BLaER1 (cell line): ENCODE measurements at regions not wholly inside any gene's neighbourhood (a gene's known extent, or its start where the extent isn't known, plus 50 kb on each side); places are given as distances from the start of the nearest gene placed in this dataset.

ENCODE experiments used
- H3K27ac ChIP-seq: shearing (Covaris generic); formaldehyde crosslinking; 2 replicates; pipeline ENCODE4 v1.8.1; 2022
- H3K27me3 ChIP-seq: shearing (Covaris generic); formaldehyde crosslinking; 2 replicates; pipeline ENCODE4 v1.8.1; 2022
- H3K36me3 ChIP-seq: shearing (Covaris generic); formaldehyde crosslinking; 2 replicates; pipeline ENCODE4 v1.8.1; 2022
- H3K4me1 ChIP-seq: shearing (Covaris generic); formaldehyde crosslinking; 2 replicates; pipeline ENCODE4 v1.8.1; 2022
- H3K4me2 ChIP-seq: shearing (Covaris generic); formaldehyde crosslinking; 2 replicates; pipeline ENCODE4 v1.8.1; 2022
- H3K4me3 ChIP-seq: shearing (Covaris generic); formaldehyde crosslinking; 2 replicates; pipeline ENCODE4 v1.8.1; 2022
- H3K9ac ChIP-seq: shearing (Covaris generic); formaldehyde crosslinking; 2 replicates; pipeline ENCODE4 v1.8.1; 2022
- H3K9me3 ChIP-seq: shearing (Covaris generic); formaldehyde crosslinking; 2 replicates; pipeline ENCODE4 v1.8.1; 2022
- H4K20me1 ChIP-seq: shearing (Covaris generic); formaldehyde crosslinking; 2 replicates; pipeline ENCODE4 v1.8.1; 2022
- Cebpa-rat ChIP-seq: shearing (Covaris generic); IDR thresholded peaks from 2 replicates; pipeline ENCODE4 v1.8.1; 2022

DNA sequence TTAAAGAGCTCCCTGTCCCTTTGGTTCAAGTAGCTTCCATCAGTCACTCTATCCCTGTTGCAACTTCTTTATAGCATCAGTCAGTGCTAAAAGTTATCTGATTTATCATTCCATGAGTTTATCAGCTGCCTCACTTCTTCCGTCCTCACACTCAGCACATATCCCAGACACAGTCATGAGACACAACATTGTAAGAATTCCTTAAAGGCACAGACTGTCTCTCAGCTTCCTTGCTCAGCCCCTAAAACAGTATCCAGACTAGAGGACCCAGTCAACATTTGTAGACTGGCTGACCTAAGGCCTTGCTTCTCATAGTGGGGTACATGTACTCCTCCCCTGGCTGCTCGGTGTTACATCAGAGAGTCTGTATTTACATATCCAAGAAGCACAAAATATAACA, 164.9 kb upstream of the ADGRL2 start:
- no peak overlapping the region for H3K27ac ChIP-seq
- no peak overlapping the region for H3K4me3 ChIP-seq
- peak overlapping the region; percentile 47 for H3K4me2 ChIP-seq
- no peak overlapping the region for H3K9ac ChIP-seq
- H3K4me1 ChIP-seq, result peaks cover 16% of the 10 kb centered on the region
- H3K9me3 ChIP-seq, result no peaks in the 10 kb centered on the region
- no peaks in the 10 kb centered on the region for H3K36me3 ChIP-seq
- no peaks in the 10 kb centered on the region for H4K20me1 ChIP-seq
- no peaks in the 10 kb centered on the region for H3K27me3 ChIP-seq
- TF ChIP-seq Cebpa-rat, result no peak

DNA sequence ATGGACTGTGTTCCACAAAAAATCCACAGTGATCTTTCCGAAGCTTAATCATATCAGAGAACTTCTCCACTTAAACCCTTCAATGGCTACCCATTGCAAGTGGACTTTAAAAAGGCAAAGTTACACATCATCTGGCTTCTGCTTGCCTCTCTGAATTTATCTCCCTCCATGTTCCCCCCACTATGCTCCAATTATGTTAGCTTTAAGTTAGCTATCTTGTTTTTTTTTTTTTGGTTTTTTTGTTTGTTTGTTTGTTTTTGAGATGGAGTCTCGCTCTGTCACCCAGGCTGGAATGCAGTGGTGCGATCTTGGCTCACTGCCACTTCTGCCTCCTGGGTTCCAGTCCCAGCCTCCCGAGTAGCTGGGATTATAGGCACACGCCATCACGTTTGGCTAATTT, 166.4 kb upstream of the ADGRL2 start:
- peaks cover 16% of the 10 kb centered on the region for H3K4me1 ChIP-seq
- no peaks in the 10 kb centered on the region for H3K27me3 ChIP-seq
- H3K27ac ChIP-seq, result no peak overlapping the region
- TF ChIP-seq Cebpa-rat, result no peak
- no peaks in the 10 kb centered on the region for H3K9me3 ChIP-seq
- no peak overlapping the region for H3K9ac ChIP-seq
- peak overlapping the region; percentile 47; the same call in 1 of the 2 replicates for H3K4me2 ChIP-seq
- H4K20me1 ChIP-seq, result no peaks in the 10 kb centered on the region
- no peaks in the 10 kb centered on the region for H3K36me3 ChIP-seq
- no peak overlapping the region for H3K4me3 ChIP-seq

DNA sequence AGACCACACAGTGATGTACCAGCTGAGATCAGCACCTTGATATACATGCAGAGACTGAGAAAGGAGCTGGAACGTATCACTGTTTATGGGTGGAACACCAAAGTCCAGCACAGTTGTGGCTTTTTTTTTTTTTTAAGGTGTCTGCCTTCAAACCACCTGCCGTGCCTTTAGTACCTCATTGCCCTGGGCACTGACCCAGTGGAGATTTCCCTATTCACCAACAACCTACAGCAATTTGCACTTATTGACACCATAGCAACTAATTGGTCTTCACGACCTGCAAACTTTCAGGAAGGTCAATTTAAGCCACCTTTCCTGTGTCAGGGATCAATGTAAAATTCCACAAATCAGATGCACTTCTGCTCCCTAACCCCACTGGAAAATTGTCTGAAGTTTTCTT, 181.6 kb upstream of the ADGRL2 start:
- H3K4me1 ChIP-seq, result no peaks in the 10 kb centered on the region
- H3K4me3 ChIP-seq, result no peak overlapping the region
- H3K27me3 ChIP-seq, result no peaks in the 10 kb centered on the region
- no peak overlapping the region for H3K9ac ChIP-seq
- TF ChIP-seq Cebpa-rat, result no peak
- no peaks in the 10 kb centered on the region for H4K20me1 ChIP-seq
- H3K9me3 ChIP-seq, result peaks cover 27% of the 10 kb centered on the region
- H3K4me2 ChIP-seq, result no peak overlapping the region
- H3K36me3 ChIP-seq, result no peaks in the 10 kb centered on the region
- no peak overlapping the region for H3K27ac ChIP-seq

DNA sequence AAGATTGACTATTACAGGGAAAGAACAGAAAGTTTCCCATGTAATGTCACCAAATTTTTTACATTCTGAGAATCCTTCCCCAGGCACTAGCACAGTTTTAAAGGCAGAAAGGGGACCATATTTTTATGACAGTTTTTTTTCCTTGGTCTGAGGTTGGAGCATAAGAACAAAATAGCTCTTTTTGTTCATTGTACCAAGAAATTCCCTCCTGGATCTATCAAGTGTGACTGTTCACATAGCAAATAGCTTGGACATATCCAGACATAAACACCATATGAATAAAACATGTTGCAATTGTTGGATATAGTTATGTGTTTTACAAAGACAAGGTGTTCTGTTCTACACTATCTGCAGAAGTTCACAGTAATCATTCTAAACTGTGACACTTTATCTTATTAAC, 182.4 kb upstream of the ADGRL2 start:
- H3K4me3 ChIP-seq, result no peak overlapping the region
- no peaks in the 10 kb centered on the region for H4K20me1 ChIP-seq
- no peaks in the 10 kb centered on the region for H3K36me3 ChIP-seq
- H3K9me3 ChIP-seq, result peaks cover 27% of the 10 kb centered on the region
- H3K4me2 ChIP-seq, result no peak overlapping the region
- TF ChIP-seq Cebpa-rat, result no peak
- H3K9ac ChIP-seq, result no peak overlapping the region
- no peaks in the 10 kb centered on the region for H3K27me3 ChIP-seq
- no peaks in the 10 kb centered on the region for H3K4me1 ChIP-seq
- no peak overlapping the region for H3K27ac ChIP-seq

DNA sequence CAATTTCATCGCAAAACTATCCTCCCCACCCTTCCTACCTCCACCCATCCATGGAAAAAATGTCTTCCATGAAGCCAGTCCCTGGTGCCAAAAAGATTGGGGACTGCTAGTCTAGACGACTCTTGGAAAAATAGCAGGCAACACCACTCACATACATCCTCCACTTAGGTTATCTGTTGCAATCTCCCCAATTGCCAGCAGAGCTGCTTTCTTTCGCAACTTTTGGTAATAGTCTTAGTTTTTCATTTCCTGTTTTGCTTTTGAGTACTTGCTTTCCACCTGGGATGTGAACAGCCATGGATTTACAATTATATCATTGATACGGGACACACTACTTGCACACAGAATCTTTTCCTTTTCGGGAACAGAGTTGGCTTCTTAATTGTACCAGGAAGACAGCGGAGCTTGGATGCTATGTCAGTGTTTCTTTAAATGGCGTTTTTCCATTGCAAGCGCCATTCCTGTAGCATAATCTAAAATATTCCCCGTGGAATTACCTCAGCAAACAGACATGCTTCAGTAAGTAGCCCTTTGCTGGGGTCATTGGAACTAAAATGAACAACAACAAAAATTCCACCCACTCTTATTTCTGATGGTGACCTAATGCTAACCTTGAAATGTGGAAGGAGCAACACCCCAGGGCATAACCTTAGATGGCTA, 183.3 kb upstream of the ADGRL2 start:
- peaks cover 27% of the 10 kb centered on the region for H3K9me3 ChIP-seq
- H4K20me1 ChIP-seq, result no peaks in the 10 kb centered on the region
- peak; percentile 18; the same call in 1 of the 2 replicates for TF ChIP-seq Cebpa-rat
- no peaks in the 10 kb centered on the region for H3K36me3 ChIP-seq
- no peaks in the 10 kb centered on the region for H3K4me1 ChIP-seq
- H3K27ac ChIP-seq, result no peak overlapping the region
- no peak overlapping the region for H3K4me3 ChIP-seq
- H3K9ac ChIP-seq, result no peak overlapping the region
- no peak overlapping the region for H3K4me2 ChIP-seq
- no peaks in the 10 kb centered on the region for H3K27me3 ChIP-seq

DNA sequence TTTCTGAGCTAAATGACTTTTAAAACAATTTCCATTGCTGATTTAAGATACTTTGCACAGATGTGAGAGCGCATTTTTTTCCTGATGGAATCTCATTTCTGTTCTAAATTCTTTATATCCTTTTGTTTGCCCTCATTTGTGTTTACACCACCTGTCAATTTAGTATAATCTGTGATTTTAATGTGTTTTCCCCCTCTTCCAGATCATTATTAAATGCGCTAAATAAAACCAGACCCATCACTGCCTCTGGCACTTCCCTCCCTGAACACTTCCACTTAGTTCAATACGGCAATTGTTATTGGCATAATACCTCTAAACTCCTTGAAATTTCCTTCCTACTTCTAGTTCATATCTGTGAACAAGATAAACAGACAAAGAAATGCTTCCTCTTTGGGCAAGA, 186.9 kb upstream of the ADGRL2 start:
- Histone ChIP-seq H3K4me3 (no peak overlapping the region), H3K4me2 (no peak overlapping the region), H3K9me3 (peaks cover 27% of the 10 kb centered on the region), H3K27me3 (no peaks in the 10 kb centered on the region), H3K36me3 (no peaks in the 10 kb centered on the region), H4K20me1 (no peaks in the 10 kb centered on the region), H3K4me1 (no peaks in the 10 kb centered on the region), H3K27ac (no peak overlapping the region), H3K9ac (no peak overlapping the region)
- TF ChIP-seq Cebpa-rat, result no peak

DNA sequence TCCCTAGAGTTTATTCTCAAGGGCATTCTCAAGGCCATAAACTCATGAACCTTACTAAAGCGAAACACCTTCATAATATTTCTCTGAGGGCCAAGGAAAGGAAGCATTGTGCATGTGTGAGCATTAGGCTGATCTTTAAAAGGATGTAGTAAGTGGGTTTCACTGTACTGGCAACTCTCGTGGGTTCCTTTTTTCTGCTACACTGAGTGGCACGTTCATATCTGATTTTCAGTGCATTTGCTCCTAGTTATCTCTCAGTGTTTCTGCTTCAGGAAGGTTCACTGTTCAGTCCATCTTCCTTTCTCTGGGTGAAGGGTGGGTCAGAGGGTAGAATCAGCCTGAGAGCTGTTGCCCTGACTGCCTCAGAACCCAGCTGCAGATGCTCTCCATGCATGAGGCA, 192.8 kb upstream of the ADGRL2 start:
- Histone ChIP-seq H3K9me3 (no peaks in the 10 kb centered on the region), H3K4me2 (no peak overlapping the region), H3K4me3 (no peak overlapping the region), H3K27ac (no peak overlapping the region), H3K4me1 (no peaks in the 10 kb centered on the region), H3K9ac (no peak overlapping the region), H3K27me3 (no peaks in the 10 kb centered on the region), H3K36me3 (no peaks in the 10 kb centered on the region), H4K20me1 (no peaks in the 10 kb centered on the region)
- no peak for TF ChIP-seq Cebpa-rat

DNA sequence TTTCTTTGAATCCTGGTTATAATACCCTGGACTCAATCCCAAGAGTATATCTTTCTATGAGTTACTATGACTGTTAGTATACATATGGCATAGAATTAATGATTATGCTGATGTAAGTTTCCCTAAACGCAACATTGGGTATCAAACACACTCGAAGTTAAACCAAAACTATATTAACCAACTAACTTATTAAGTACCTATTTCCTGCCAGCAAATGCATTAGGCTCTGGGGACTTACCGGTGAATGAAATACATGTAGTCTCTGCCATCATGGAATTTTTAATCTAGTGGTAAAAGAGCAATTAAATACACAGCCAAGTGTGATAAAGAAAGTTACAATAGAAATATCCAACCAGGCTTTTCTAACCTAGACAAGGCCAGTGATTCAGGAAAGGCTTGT, 193.6 kb upstream of the ADGRL2 start:
- H3K27me3 ChIP-seq, result no peaks in the 10 kb centered on the region
- H3K4me2 ChIP-seq, result no peak overlapping the region
- H3K4me1 ChIP-seq, result no peaks in the 10 kb centered on the region
- no peaks in the 10 kb centered on the region for H4K20me1 ChIP-seq
- no peak for TF ChIP-seq Cebpa-rat
- H3K4me3 ChIP-seq, result no peak overlapping the region
- H3K9me3 ChIP-seq, result no peaks in the 10 kb centered on the region
- H3K9ac ChIP-seq, result no peak overlapping the region
- H3K36me3 ChIP-seq, result no peaks in the 10 kb centered on the region
- H3K27ac ChIP-seq, result no peak overlapping the region

DNA sequence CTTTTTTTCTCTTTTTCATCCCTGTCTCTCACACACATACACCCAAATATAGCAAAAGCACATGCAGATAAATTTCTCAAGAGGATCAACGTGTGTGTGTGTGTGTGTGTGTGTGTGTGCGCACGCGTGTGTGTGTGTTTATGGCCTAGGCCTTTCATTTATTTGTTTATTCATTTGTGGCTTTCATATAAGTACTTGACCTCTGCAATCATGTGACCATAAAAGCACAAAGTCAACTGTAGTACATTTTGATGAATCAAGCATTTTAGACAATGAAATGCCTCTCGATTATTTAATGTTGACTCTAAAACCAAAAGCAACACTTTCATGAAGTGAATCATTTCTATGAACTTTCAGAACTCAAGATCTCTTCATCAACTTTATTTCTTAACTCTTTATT, 194.1 kb upstream of the ADGRL2 start:
- Histone ChIP-seq H3K4me1 (no peaks in the 10 kb centered on the region), H3K9me3 (no peaks in the 10 kb centered on the region), H3K9ac (no peak overlapping the region), H3K27me3 (no peaks in the 10 kb centered on the region), H3K4me3 (no peak overlapping the region), H4K20me1 (no peaks in the 10 kb centered on the region), H3K4me2 (no peak overlapping the region), H3K36me3 (no peaks in the 10 kb centered on the region), H3K27ac (no peak overlapping the region)
- no peak for TF ChIP-seq Cebpa-rat

DNA sequence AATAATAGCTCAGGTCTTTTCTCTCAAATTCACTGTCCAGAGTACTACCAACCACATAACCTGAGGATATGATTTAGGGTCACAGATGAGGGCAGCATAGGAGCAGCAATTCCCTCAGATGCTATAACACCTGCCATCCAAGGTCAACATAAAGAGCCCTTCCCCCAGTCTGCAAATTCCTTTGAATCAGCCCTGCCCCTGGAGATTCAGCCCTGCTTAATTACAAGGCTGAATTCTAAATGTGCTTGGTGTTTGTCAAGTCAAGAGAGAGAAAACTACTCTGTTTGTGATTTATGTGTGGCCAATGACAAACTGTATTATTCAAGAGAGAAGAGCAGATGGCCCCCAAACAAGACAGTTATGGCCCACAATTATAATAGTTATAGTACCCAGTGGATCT, 195.7 kb upstream of the ADGRL2 start:
- Histone ChIP-seq H3K4me2 (no peak overlapping the region), H3K4me1 (no peaks in the 10 kb centered on the region), H4K20me1 (no peaks in the 10 kb centered on the region), H3K4me3 (no peak overlapping the region), H3K27me3 (no peaks in the 10 kb centered on the region), H3K9ac (no peak overlapping the region), H3K36me3 (no peaks in the 10 kb centered on the region), H3K27ac (no peak overlapping the region), H3K9me3 (no peaks in the 10 kb centered on the region)
- TF ChIP-seq Cebpa-rat, result no peak

DNA sequence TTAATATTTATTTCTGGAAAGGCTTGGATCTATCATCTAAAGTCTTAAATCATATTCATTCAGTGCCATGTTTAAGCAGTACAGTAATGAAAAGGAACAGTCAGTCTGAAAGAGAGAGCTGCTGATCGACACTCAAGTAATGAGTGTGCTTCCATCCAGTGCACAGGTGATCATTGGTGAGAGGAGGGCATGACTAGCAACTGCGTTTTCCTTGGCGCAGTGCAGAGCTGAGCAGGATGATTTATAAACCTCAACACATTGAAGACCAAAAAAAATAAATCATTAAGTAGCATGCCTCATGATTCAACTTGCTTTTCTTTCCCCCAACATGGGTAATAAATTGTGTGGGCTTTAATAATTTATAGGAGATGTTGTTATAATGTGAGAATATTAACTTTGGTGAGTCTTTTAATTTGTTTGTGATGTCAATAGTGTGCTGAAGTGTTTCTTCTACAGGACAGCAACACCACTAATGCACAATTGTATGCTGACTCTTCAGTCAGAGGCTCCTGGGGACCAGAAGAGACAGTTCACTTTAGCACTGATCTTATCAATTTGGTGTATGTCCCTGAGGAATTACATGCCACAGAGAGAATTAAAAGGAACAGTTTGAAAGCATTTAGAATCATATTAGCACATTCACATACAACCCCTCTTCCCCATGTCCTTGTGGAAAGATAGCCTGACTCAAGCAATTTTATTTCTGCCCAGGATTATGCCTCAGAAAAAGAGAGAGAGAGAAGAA, 199.7 kb upstream of the ADGRL2 start:
- Histone ChIP-seq H3K36me3 (no peaks in the 10 kb centered on the region), H4K20me1 (no peaks in the 10 kb centered on the region), H3K9ac (no peak overlapping the region), H3K4me2 (no peak overlapping the region), H3K4me1 (no peaks in the 10 kb centered on the region), H3K27ac (no peak overlapping the region), H3K27me3 (no peaks in the 10 kb centered on the region), H3K4me3 (no peak overlapping the region), H3K9me3 (no peaks in the 10 kb centered on the region)
- no peak for TF ChIP-seq Cebpa-rat
